HG03064 (cell line): ENCODE measurements at regions not wholly inside any gene's neighbourhood (a gene's known extent, or its start where the extent isn't known, plus 50 kb on each side); places are given as distances from the start of the nearest gene placed in this dataset.
"Not testable (repeated sequence)": the region's sequence is repeated elsewhere in the genome, so short reads cannot be mapped to it uniquely, and the experiment has no call there.

Experiments used
- ATAC-seq: cut with Tn5 transposase; IDR thresholded peaks from one replicate; pipeline ENCODE4 v1.9.1; 2021; ENCODE audit warnings: low read depth; ENCODE audit not compliant: unreplicated experiment

- ATAC-seq: no peak
These were observed 114.0 kb downstream of the SLC38A4 start for GRCh38 chr12:46711756-46712155.

- ATAC-seq: no peak
These were observed 115.6 kb downstream of the SLC38A4 start for GRCh38 chr12:46710125-46710743.

GRCh38 chr12:46702581-46703344 lies 123.0 kb downstream of the SLC38A4 start:
- ATAC-seq: no peak

DNA sequence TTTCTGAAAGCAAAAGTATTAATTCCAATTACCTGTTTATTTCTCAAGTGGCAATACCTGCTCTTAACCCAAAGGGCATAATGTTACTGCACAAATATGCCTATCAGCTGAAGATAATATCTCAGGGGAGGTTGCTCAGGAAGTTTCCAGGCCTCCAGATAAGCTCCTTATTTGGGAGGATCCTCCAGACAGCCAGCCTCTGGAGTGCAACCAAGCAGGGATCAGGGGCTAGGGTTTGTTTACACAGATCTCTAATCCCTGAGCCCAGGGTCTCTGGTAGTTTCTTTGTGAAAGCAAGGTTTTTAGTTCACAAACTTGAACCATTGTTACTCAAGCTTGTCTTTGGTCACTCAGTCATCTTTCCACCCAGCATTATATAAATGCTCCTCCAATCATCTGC lies 124.4 kb downstream of the SLC38A4 start:
- ATAC-seq: no peak

- no peak for ATAC-seq
These were observed 125.8 kb downstream of the SLC38A4 start for GRCh38 chr12:46699986-46700385.

- no peak for ATAC-seq
These were observed 127.8 kb downstream of the SLC38A4 start for GRCh38 chr12:46698003-46698402.

DNA sequence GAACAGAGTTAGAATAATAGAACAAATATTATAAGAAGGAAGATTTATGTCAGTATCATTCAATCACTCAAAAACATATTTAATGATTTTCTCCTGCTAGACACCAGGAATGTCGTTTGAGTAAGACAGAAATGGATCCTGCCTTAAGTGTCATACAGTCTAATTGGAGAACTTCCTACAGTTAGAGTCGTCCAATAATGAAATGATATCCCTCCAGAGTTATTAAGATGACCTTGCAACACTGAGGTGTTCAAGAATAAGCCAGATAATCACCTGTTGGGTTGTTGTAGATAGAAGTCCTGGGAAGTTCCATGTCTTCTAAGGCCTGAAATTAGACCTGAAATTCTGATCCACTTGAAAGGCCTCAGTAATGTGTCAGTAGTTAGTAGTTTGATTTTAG lies 132.3 kb downstream of the SLC38A4 start:
- no peak for ATAC-seq

- no peak for ATAC-seq
These were observed 132.8 kb downstream of the SLC38A4 start for GRCh38 chr12:46693034-46693433.

DNA sequence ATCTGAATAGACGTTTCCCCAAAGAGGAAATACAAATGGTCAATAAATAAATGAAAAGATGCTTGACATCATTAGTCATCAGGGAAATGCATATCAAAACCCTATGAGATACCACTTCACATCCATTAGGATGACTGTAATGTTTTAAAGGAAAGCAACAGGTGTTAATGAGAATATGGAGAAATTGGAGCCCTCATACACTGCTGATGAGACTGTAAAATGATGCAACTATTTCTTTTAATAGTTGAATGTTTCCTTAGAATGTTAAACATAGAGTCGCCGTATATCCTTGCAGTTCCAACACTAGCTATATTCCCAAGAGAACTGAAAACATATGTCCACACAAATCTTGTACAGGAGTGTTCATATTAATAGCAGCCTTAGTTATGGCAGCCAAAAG lies 133.2 kb downstream of the SLC38A4 start:
- no peak for ATAC-seq

DNA sequence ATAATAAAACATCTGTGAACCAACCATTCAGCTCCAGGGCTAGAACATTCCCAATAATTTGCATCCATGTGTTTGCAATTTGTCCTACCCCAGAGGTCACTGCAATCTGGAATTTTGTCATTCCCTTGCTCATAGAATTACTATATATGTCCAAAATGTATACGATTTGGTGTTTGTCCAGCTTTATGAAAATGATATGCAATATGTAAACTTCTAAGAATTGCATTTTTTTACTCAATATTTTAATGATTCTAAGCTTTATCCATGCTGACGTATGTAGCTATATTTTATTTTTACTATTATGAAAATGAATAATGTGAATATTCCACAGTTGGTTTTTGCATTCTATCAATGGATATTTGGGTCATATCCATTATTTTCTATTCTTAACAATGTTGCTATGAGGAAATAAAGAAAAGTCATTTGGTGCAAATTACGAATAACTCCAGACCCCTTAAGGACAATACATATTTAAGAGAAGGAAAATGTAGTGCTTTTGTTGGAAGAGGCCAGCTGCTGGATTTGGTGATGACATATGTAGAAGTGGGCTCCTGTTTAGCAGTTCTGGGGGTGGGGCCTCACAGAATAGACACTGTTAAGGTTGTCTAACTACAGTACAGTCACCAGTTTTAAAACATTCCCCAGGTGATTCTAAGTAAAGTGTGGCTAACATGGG lies 139.4 kb downstream of the SLC38A4 start:
- ATAC-seq: no peak

DNA sequence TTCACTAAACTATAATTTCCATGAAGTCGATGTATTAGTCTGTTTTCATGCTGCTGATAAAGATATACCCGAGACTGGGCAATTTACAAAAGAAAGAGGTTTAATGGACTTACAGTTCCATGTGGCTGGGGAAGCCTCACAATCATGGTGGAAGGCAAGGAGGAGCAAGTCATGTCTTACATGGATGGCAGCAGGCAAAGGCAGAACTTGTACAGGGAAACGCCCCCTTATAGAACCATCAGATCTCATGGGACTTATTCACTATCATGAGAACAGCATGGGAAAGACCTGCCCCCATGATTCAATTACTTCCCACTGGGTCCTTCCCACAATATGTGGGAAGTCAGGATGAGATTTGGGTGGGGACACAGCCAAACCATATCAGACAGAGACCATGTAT lies 141.6 kb downstream of the SLC38A4 start:
- ATAC-seq: not testable (repeated sequence)

DNA sequence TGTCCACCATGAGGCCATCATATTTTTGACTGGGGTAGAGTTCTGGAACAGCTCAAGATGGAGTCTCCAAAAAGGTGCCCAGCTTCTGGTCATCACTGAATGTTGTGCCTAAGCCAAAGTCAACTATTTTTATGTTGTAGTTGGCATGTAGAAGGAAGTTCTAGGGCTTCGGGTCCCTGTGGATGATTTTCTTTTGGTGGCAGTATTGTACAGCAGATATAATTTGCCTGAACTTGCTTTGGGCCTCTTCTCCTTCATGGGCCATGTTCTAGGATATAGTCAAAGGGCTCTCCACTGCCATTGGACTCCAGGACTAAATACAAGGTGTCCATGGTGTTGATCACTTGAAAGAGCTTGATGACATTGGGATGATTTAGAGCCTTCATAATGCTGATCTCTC lies 143.6 kb downstream of the SLC38A4 start:
- ATAC-seq: no peak

GRCh38 chr12:46680506-46680905 lies 145.3 kb downstream of the SLC38A4 start:
- no peak for ATAC-seq

DNA sequence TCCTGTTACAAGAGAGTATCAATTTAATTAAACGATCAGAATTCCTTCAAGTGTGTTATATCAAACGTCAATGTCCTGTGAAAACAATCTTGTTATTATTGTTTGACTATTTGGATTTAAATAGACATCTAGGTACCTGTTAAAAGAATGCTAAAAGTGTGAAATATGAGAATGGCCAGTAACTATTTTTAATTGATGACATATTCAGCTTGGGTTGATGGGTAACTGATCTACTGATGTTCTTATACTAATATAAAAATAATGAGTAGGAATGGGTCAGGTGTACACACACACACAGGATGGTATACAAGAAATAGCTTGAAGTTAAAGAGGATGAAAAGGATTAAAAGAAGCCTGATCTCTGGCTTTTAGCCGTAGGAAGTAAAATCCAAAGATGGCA lies 146.0 kb downstream of the SLC38A4 start:
- no peak for ATAC-seq

DNA sequence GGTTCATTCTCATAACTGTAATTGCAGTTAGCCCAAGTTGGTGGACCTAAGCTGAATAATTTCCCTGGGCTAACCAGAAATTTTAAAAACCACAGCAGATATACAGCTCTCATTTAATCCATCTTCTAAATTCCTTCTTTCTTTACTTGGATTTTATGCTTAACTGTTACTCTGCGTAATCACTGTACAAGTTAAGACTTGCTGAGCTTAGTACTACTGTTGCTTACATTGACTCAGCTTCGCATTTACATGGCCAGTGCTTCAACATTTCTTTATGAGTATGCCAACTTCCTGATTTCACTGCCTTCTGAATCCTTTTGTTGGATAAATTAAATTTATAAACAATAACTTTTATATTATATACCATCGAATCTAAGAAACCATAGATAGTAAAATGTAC lies 147.4 kb downstream of the SLC38A4 start:
- no peak for ATAC-seq

DNA sequence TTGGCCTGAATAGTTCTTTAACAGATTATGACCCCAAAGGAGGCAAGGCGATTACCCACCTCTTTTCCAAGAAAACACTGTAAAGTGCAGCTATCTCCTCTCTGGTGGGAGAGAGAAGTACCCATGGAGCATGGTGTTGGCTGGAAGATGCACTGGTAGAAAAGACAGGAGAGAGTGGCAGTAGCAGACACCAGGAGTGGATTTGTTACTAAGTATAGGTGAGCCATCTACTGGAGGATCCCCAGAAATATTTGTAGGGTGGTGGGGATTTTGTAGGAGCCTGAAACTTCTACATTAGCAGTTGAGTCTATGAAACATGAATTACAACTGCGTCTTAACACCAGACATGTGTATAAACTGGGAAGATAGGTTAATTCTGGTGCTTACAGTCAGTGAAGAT lies 148.0 kb downstream of the SLC38A4 start:
- no peak for ATAC-seq

DNA sequence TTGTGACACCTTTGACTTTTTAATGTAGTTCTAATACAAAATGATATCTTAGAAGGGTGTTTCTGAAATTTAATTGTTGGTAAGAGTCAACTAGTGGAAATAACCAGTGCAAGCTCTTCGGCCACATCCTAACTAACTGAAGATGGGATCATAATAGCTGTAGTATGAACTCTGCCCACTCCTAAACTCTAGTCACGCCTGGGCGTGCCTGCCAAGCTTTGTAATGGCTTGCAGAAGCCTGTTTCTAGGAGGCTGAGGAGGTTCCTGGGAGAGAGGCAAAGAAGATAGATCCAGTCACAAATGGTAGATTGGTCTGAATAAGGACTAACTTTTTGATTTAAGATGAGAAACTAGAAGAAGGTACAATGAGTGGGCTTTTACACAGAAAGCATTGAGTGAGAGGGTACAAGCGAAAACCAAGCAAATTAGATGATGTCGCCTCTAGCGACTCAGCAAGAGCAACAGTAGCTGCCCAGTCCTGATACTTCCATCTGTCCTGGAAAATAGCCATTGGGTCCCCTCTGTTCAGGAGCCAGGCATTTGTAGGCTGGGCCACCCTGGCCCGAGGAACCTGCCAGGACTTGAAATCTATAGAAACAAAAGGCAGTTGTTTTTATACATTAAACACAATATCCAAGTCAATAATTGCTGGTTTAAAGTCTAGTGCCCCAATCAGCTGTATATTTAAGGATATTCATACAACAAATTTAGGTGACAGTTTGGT lies 148.8 kb downstream of the SLC38A4 start:
- ATAC-seq: no peak

GRCh38 chr12:46676396-46676795 lies 149.4 kb downstream of the SLC38A4 start:
- ATAC-seq: no peak

DNA sequence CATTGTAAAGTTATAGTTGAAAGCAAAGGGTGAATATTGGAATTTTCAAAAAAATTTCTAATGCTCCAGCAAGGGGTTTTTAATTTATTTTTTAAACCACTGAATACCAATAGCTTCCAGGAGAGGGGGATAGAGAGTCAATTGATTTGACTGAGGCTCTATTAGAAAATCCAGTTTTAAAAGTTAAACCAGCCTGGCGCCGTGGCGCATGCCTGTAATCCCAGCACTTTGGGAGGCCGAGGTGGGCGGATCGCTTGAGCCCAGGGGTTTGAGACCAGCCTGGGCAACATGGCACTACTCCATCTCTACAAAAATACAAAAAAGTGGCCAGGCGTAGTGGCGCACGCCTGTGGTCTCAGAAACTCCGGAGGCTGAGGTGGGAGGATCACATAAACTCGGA lies 150.1 kb downstream of the SLC38A4 start:
- no peak for ATAC-seq

GRCh38 chr12:46674800-46675199 lies 151.0 kb downstream of the SLC38A4 start:
- no peak for ATAC-seq

- no peak for ATAC-seq
These were observed 151.7 kb downstream of the SLC38A4 start for GRCh38 chr12:46674129-46674528.
